K562 (cell line): ENCODE measurements at regions not wholly inside any gene's neighbourhood (a gene's known extent, or its start where the extent isn't known, plus 50 kb on each side); places are given as distances from the start of the nearest gene placed in this dataset.

ENCODE experiments used
- ATAC-seq: fragments of 200-7000 bp; cut with Tn5 transposase; 3 replicates; pipeline ENCODE4 v1.9.1; 2020; ENCODE audit warnings: moderate library complexity
- BruUV-seq: library from RNA; stranded (reverse); fragments of 400-500 nt; replicated peaks from 2 replicates; lab custom pipeline; 2021; lab: Mats Ljungman, UMichigan
- CTCF ChIA-PET: fragments of 300-600 bp; formaldehyde crosslinking; extraction: SDS; loops from one replicate; lab custom pipeline; 2021; ENCODE audit warnings: low intra/inter-chr PET ratio; lab: Yijun Ruan, JAX
- POLR2A ChIA-PET: fragments of 300-600, 350-650 bp; sonication (Branson Sonifier 250); formaldehyde crosslinking; extraction: SDS; loops from one replicate; lab custom pipeline; 2021; ENCODE audit warnings: antibody characterized with exemption, inconsistent platforms; lab: Yijun Ruan, JAX
- DNase-seq, 4 experiments: peaks; one replicate each; pipeline versions ENCODE4 v3.0.0 to v3.0.0-alpha.2; 2011 to 2018; ENCODE audit warnings: low spot score in 3 of 4, mixed read lengths in 3 of 4; ENCODE audit errors: extremely low read depth in 1 of 4
- FAIRE-seq: peaks from 2 replicates; lab custom pipeline; 2011; peaks lifted over from hg19 to GRCh38; lab: Jason Lieb, UNC
- H2AFZ ChIP-seq: 2 replicates; pipeline ENCODE4 v1.6.0; 2011; ENCODE audit warnings: low read depth, low read length, control low read depth, inconsistent platforms
- H3K27ac ChIP-seq: fragments of 200-600 bp; 3 replicates; pipeline ENCODE4 v1.8.0; 2011; ENCODE audit warnings: low read depth, mild to moderate bottlenecking, control low read depth, inconsistent platforms, low read length, moderate library complexity, mixed read lengths; ENCODE audit errors: extremely low read depth
- H3K27me3 ChIP-seq, 2 experiments: fragments of 300-600 bp in 1 of 2; 2 replicates in 1 of 2; 3 replicates in 1 of 2; pipeline versions ENCODE4 v1.6.0 to v1.8.0; 2011; ENCODE audit warnings: inconsistent platforms in 2 of 2, low read length in 2 of 2, mild to moderate bottlenecking in 1 of 2, mixed read lengths in 1 of 2, moderate library complexity in 1 of 2; ENCODE audit not compliant: control insufficient read depth in 2 of 2, insufficient read depth in 2 of 2
- H3K36me3 ChIP-seq: fragments of 300-600 bp; 3 replicates; pipeline ENCODE4 v1.8.0; 2011; ENCODE audit warnings: mild to moderate bottlenecking, low read length, inconsistent platforms; ENCODE audit not compliant: control insufficient read depth, insufficient read depth
- H3K4me1 ChIP-seq, 2 experiments: fragments of 200-600 bp in 1 of 2; replicated peaks in 1 of 2; 2 replicates in 1 of 2; 3 replicates in 1 of 2; pipeline versions ENCODE4 v1.5.1 to v1.8.0; 2011; ENCODE audit warnings: inconsistent platforms in 2 of 2, low read length in 2 of 2, mild to moderate bottlenecking in 1 of 2, mixed read lengths in 1 of 2, moderate library complexity in 1 of 2; ENCODE audit not compliant: control insufficient read depth in 2 of 2, insufficient read depth in 2 of 2
- H3K4me2 ChIP-seq: 2 replicates; pipeline ENCODE4 v1.6.1; 2011; ENCODE audit warnings: low read length, control low read depth, inconsistent platforms, mixed read lengths; ENCODE audit not compliant: insufficient read depth
- H3K4me3 ChIP-seq: fragments of 200-600 bp; sonication (generic), shearing (Covaris generic); 2 replicates; pipeline ENCODE4 v1.5.1; 2016; ENCODE audit warnings: control low read depth, inconsistent platforms
- H3K79me2 ChIP-seq: fragments of 200-600 bp; 3 replicates; pipeline ENCODE4 v1.8.0; 2011; ENCODE audit warnings: low read length, inconsistent platforms; ENCODE audit not compliant: control insufficient read depth, insufficient read depth
- H3K9ac ChIP-seq, 2 experiments: 2 replicates each; pipeline versions ENCODE4 v1.6.0 to v1.6.1; 2011; ENCODE audit warnings: low read depth in 2 of 2, low read length in 2 of 2, control low read depth in 1 of 2, inconsistent platforms in 1 of 2, mild to moderate bottlenecking in 1 of 2, mixed read lengths in 1 of 2; ENCODE audit not compliant: insufficient read depth in 1 of 2
- H3K9me1 ChIP-seq: one replicate; pipeline ENCODE4 v1.6.0; 2011; ENCODE audit warnings: inconsistent platforms, mild to moderate bottlenecking, low read length, moderate library complexity; ENCODE audit not compliant: control insufficient read depth, insufficient read depth
- H3K9me3 ChIP-seq: replicated peaks from 2 replicates; pipeline ENCODE4 v1.5.1; 2011; ENCODE audit warnings: low read depth, low read length, inconsistent platforms; ENCODE audit not compliant: control insufficient read depth, insufficient read depth
- H4K20me1 ChIP-seq: replicated peaks from 2 replicates; pipeline ENCODE4 v1.6.1; 2011; ENCODE audit warnings: low read length, inconsistent platforms, mixed read lengths; ENCODE audit not compliant: control insufficient read depth, insufficient read depth
- EHMT2 ChIP-seq: fragments of 450-650 bp; IDR thresholded peaks from 2 replicates; pipeline ENCODE4 v1.6.1; 2018; ENCODE audit warnings: antibody characterized with exemption
- MEIS2 ChIP-seq: fragments of 450-650 bp; IDR thresholded peaks from 2 replicates; pipeline ENCODE4 v1.6.1; 2014; ENCODE audit warnings: mild to moderate bottlenecking; ENCODE audit not compliant: partially characterized antibody
- PHF21A ChIP-seq: fragments of 450-650 bp; IDR thresholded peaks from 2 replicates; pipeline ENCODE4 v1.6.1; 2017; ENCODE audit warnings: low read depth, borderline replicate concordance
- PHF8 ChIP-seq: fragments of 200-600 bp; sonication (generic); IDR thresholded peaks from 2 replicates; pipeline ENCODE4 v1.6.1; 2012; ENCODE audit warnings: mixed run types, mild to moderate bottlenecking, inconsistent platforms, low read length, moderate library complexity, borderline replicate concordance
- SP1 ChIP-seq: sonication (generic); formaldehyde crosslinking; IDR thresholded peaks from 2 replicates; pipeline ENCODE4 v1.8.1; 2022; ENCODE audit warnings: mild to moderate bottlenecking, missing genetic modification reagents
- ZKSCAN1 ChIP-seq: fragments of 150-350 bp; IDR thresholded peaks from 2 replicates; pipeline ENCODE4 v1.6.1; 2016; ENCODE audit warnings: low read depth, low read length
- ZNF253 ChIP-seq: fragments of 250-450 bp; sonication (Bioruptor Pico); conservative IDR thresholded peaks from 2 replicates; pipeline ENCODE4 v1.6.1; 2021; ENCODE audit warnings: mild to moderate bottlenecking
- ZNF780A ChIP-seq: fragments of 250-450 bp; sonication (Bioruptor Pico); IDR thresholded peaks from 2 replicates; pipeline ENCODE4 v1.5.0; 2021; ENCODE audit warnings: mild to moderate bottlenecking
- WGBS: fragments of 100-300 bp; shearing (Covaris generic); methylation state at CpG from one replicate; pipeline ENCODE4 v1.1.6; 2016; ENCODE audit warnings: low coverage, mixed read lengths; ENCODE audit not compliant: insufficient coverage; ENCODE audit errors: missing lambda C conversion rate; 5-methylcytosine and 5-hydroxymethylcytosine counted together
- in situ Hi-C: fragments of 300-500 bp; cut with MboI; formaldehyde crosslinking; loops from 4 replicates; pipeline ENCODE4 v1.15.0; 2018; ENCODE audit warnings: inconsistent platforms, mixed read lengths
- intact Hi-C: fragments of 100-400 bp; cut with micrococcal nuclease; formaldehyde crosslinking; loops from 2 replicates; pipeline ENCODE4 v1.14.2; 2022
- TF ChIP-seq, protein P1 (sequence below): fragments of 250-450 bp; sonication (Bioruptor Pico); IDR thresholded peaks from 2 replicates; pipeline ENCODE4 v1.5.0; 2021
- TF ChIP-seq, protein P2 (sequence below): sonication (generic); formaldehyde crosslinking; IDR thresholded peaks from 2 replicates; pipeline ENCODE4 v1.8.0; 2023; ENCODE audit warnings: mild to moderate bottlenecking, missing genetic modification reagents
- TF ChIP-seq, protein P3 (sequence below): sonication (generic); formaldehyde crosslinking; IDR thresholded peaks from 2 replicates; pipeline ENCODE4 v1.8.0; 2022; ENCODE audit warnings: missing genetic modification reagents, mild to moderate bottlenecking, borderline replicate concordance

DNA sequence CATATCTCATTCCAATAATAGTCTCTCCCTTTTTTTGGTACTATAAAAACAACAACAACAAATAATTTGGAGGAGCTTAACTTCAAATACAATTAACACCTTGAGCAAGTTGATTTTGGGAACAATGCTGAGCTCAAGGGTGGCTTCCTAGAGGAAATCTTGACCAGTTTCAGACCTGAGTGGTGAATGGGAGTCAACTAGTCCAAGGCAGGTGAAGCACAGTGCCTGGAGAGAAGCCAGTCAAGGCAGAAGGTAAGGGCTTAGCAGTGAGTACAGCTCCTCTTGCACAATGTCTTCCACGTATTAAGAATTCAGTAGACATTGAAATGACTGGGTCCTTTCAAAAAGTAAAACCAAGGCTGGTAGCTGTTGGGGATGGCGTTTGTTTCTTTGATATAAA lies 444.8 kb downstream of the ATP23 start:
- POLR2A ChIA-PET = no interaction called here
- Histone ChIP-seq H3K4me1 (no peaks in the 10 kb centered on the region), H2AFZ (no peak overlapping the region), H3K36me3 (no peaks in the 10 kb centered on the region), H3K9ac (no peak overlapping the region), H3K27me3 (no peaks in the 10 kb centered on the region), H3K4me2 (no peak overlapping the region), H3K79me2 (no peaks in the 10 kb centered on the region), H3K9me3 (no peaks in the 10 kb centered on the region), H3K4me3 (no peak overlapping the region), H3K9me1 (no peaks in the 10 kb centered on the region), H4K20me1 (no peaks in the 10 kb centered on the region)
- BruUV-seq = no TSS peak
- ATAC-seq (no peak), DNase-seq (no peak)
- intact Hi-C loops (no loop called here), in situ Hi-C loops (no loop called here)
- TF ChIP-seq EHMT2 = no peak
- TF ChIP-seq, protein P1, sequence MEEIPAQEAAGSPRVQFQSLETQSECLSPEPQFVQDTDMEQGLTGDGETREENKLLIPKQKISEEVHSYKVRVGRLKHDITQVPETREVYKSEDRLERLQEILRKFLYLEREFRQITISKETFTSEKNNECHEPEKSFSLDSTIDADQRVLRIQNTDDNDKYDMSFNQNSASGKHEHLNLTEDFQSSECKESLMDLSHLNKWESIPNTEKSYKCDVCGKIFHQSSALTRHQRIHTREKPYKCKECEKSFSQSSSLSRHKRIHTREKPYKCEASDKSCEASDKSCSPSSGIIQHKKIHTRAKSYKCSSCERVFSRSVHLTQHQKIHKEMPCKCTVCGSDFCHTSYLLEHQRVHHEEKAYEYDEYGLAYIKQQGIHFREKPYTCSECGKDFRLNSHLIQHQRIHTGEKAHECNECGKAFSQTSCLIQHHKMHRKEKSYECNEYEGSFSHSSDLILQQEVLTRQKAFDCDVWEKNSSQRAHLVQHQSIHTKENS (CRISPR knock-in tag) = no peak
- TF ChIP-seq ZNF780A (CRISPR knock-in tag) = no peak
- TF ChIP-seq, all 486 proteins: peak for 0
- FAIRE-seq = no peak
- CTCF ChIA-PET = no interaction called here
- WGBS = 0% methylated on average over 2 of the region's 2 CpGs
- H3K27ac ChIP-seq = no peak overlapping the region

DNA sequence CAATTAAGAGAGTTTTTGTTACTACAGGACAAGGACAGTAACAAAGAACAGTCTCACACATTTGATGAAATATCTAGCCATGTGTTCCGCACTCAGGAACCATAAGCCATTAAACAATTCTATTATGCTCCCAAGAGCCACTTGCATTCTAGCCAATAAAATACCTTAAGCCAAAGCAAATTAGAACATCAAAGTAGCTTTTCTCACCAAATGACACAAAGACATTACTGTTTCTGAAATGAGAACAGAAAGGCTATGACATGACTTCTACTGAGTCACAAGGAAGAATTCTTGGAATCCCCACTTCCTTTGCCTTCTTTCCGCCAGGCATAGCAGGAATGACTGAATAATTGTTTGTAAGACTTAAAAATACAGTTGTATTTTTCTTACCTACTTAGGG lies 445.8 kb downstream of the ATP23 start:
- WGBS = 0% methylated on average over 2 of the region's 2 CpGs
- H2AFZ ChIP-seq = no peak overlapping the region
- H3K9me1 ChIP-seq = no peaks in the 10 kb centered on the region
- H3K4me1 ChIP-seq = no peaks in the 10 kb centered on the region
- POLR2A ChIA-PET = no interaction called here
- H4K20me1 ChIP-seq = no peaks in the 10 kb centered on the region
- H3K9me3 ChIP-seq = no peaks in the 10 kb centered on the region
- FAIRE-seq (no peak), ATAC-seq (no peak), DNase-seq (no peak)
- H3K4me2 ChIP-seq = no peak overlapping the region
- H3K27me3 ChIP-seq = no peaks in the 10 kb centered on the region
- H3K9ac ChIP-seq = no peak overlapping the region
- CTCF ChIA-PET = no interaction called here
- no peaks in the 10 kb centered on the region for H3K79me2 ChIP-seq
- intact Hi-C loops (no loop called here), in situ Hi-C loops (no loop called here)
- no peak overlapping the region for H3K27ac ChIP-seq
- H3K4me3 ChIP-seq = no peak overlapping the region
- no TSS peak for BruUV-seq
- H3K36me3 ChIP-seq = no peaks in the 10 kb centered on the region
- TF ChIP-seq MEIS2 (no peak), SP1 (CRISPR knock-in tag) (no peak), PHF21A (no peak), ZNF253 (no peak), PHF8 (no peak), ZKSCAN1 (no peak)
- TF ChIP-seq, protein P2, sequence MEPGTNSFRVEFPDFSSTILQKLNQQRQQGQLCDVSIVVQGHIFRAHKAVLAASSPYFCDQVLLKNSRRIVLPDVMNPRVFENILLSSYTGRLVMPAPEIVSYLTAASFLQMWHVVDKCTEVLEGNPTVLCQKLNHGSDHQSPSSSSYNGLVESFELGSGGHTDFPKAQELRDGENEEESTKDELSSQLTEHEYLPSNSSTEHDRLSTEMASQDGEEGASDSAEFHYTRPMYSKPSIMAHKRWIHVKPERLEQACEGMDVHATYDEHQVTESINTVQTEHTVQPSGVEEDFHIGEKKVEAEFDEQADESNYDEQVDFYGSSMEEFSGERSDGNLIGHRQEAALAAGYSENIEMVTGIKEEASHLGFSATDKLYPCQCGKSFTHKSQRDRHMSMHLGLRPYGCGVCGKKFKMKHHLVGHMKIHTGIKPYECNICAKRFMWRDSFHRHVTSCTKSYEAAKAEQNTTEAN (CRISPR knock-in tag) = no peak
- TF ChIP-seq, protein P3, sequence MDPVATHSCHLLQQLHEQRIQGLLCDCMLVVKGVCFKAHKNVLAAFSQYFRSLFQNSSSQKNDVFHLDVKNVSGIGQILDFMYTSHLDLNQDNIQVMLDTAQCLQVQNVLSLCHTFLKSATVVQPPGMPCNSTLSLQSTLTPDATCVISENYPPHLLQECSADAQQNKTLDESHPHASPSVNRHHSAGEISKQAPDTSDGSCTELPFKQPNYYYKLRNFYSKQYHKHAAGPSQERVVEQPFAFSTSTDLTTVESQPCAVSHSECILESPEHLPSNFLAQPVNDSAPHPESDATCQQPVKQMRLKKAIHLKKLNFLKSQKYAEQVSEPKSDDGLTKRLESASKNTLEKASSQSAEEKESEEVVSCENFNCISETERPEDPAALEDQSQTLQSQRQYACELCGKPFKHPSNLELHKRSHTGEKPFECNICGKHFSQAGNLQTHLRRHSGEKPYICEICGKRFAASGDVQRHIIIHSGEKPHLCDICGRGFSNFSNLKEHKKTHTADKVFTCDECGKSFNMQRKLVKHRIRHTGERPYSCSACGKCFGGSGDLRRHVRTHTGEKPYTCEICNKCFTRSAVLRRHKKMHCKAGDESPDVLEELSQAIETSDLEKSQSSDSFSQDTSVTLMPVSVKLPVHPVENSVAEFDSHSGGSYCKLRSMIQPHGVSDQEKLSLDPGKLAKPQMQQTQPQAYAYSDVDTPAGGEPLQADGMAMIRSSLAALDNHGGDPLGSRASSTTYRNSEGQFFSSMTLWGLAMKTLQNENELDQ (CRISPR knock-in tag) = no peak
